ENCODE measurements at regions not wholly inside any gene's neighbourhood (a gene's known extent, or its start where the extent isn't known, plus 50 kb on each side); places are given as distances from the start of the nearest gene placed in this dataset.

- TF ChIP-seq POLR2AphosphoS5 (IDR thresholded peaks at IDR 0.05; ENCODE audit: insufficient read depth, low read depth, low read length) (no peak), EZH2 (IDR thresholded peaks at IDR 0.05; ENCODE audit: borderline replicate concordance, low read depth, low read length, severe bottlenecking) (no peak), JUN (IDR thresholded peaks at IDR 0.05; ENCODE audit: borderline replicate concordance, insufficient read depth, insufficient read length, low read depth) (no peak), POLR2A (IDR thresholded peaks at IDR 0.05; ENCODE audit: low read depth, low read length) (no peak), GATA2 (IDR thresholded peaks at IDR 0.05; ENCODE audit: insufficient read depth, insufficient read length, low read depth, low read length) (no peak), FOS (IDR thresholded peaks at IDR 0.05; ENCODE audit: borderline replicate concordance, insufficient read depth, low read length) (no peak), MAX (IDR thresholded peaks at IDR 0.05; ENCODE audit: insufficient read depth, insufficient read length) (no peak), MYC (IDR thresholded peaks at IDR 0.05; ENCODE audit: low read depth, low read length) (no peak)
- TF ChIP-seq, protein P1, sequence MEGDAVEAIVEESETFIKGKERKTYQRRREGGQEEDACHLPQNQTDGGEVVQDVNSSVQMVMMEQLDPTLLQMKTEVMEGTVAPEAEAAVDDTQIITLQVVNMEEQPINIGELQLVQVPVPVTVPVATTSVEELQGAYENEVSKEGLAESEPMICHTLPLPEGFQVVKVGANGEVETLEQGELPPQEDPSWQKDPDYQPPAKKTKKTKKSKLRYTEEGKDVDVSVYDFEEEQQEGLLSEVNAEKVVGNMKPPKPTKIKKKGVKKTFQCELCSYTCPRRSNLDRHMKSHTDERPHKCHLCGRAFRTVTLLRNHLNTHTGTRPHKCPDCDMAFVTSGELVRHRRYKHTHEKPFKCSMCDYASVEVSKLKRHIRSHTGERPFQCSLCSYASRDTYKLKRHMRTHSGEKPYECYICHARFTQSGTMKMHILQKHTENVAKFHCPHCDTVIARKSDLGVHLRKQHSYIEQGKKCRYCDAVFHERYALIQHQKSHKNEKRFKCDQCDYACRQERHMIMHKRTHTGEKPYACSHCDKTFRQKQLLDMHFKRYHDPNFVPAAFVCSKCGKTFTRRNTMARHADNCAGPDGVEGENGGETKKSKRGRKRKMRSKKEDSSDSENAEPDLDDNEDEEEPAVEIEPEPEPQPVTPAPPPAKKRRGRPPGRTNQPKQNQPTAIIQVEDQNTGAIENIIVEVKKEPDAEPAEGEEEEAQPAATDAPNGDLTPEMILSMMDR (IDR thresholded peaks at IDR 0.05; ENCODE audit: extremely low read depth in 1 of 2, insufficient read depth in 1 of 2, low read depth in 1 of 2, low read length in 2 of 2): no peak
These were observed 502.7 kb downstream of the BCL11B start for GRCh38 chr14:98769326-98769725.
